HEK293T (cell line): ENCODE measurements at regions not wholly inside any gene's neighbourhood (a gene's known extent, or its start where the extent isn't known, plus 50 kb on each side); places are given as distances from the start of the nearest gene placed in this dataset.

Experiments
- CTCF ChIA-PET: fragments of 350-600 bp; formaldehyde crosslinking; extraction: SDS; loops from one replicate; lab custom pipeline; 2021; ENCODE audit warnings: antibody characterized with exemption, inconsistent platforms; lab: Yijun Ruan, JAX
- POLR2A ChIA-PET: fragments of 350-600 bp; formaldehyde crosslinking; extraction: SDS; loops from one replicate; lab custom pipeline; 2020; ENCODE audit warnings: antibody characterized with exemption, inconsistent platforms; lab: Yijun Ruan, JAX
- DNase-seq: peaks from one replicate; pipeline ENCODE4 v3.0.0; 2012; ENCODE audit warnings: mixed read lengths; ENCODE audit errors: extremely low spot score
- ARNT ChIP-seq: fragments of 450-650 bp; IDR thresholded peaks from 2 replicates; pipeline ENCODE4 v1.6.1; 2017; ENCODE audit warnings: mild to moderate bottlenecking
- BHLHE40 ChIP-seq: fragments of 450-650 bp; IDR thresholded peaks from 2 replicates; pipeline ENCODE4 v1.6.1; 2016; ENCODE audit warnings: mild to moderate bottlenecking, moderate library complexity, borderline replicate concordance
- CTBP1 ChIP-seq: fragments of 450-650 bp; IDR thresholded peaks from 2 replicates; pipeline ENCODE4 v1.6.1; 2016; ENCODE audit warnings: borderline replicate concordance
- ELF4 ChIP-seq: fragments of 450-650 bp; IDR thresholded peaks from 2 replicates; pipeline ENCODE4 v1.6.1; 2017; ENCODE audit warnings: antibody characterized with exemption
- FOXA1 ChIP-seq: fragments of 450-650 bp; IDR thresholded peaks from 2 replicates; pipeline ENCODE4 v1.6.1; 2016; ENCODE audit warnings: mild to moderate bottlenecking
- FOXK2 ChIP-seq: fragments of 450-650 bp; IDR thresholded peaks from 2 replicates; pipeline ENCODE4 v1.6.1; 2016; ENCODE audit warnings: mild to moderate bottlenecking
- FOXM1 ChIP-seq: fragments of 450-650 bp; IDR thresholded peaks from 2 replicates; pipeline ENCODE4 v1.6.1; 2017; ENCODE audit warnings: mild to moderate bottlenecking, borderline replicate concordance
- HDGF ChIP-seq: fragments of 450-650 bp; IDR thresholded peaks from 2 replicates; pipeline ENCODE4 v1.6.1; 2017; ENCODE audit warnings: antibody characterized with exemption, borderline replicate concordance
- L3MBTL2 ChIP-seq: fragments of 450-650 bp; conservative IDR thresholded peaks from 2 replicates; pipeline ENCODE4 v1.6.1; 2016; ENCODE audit warnings: mild to moderate bottlenecking
- LEF1 ChIP-seq: fragments of 450-650 bp; IDR thresholded peaks from 2 replicates; pipeline ENCODE4 v1.6.1; 2017; ENCODE audit warnings: mild to moderate bottlenecking, borderline replicate concordance
- NFRKB ChIP-seq: fragments of 450-650 bp; IDR thresholded peaks from 2 replicates; pipeline ENCODE4 v1.6.1; 2016; ENCODE audit warnings: mild to moderate bottlenecking, moderate library complexity
- SP1 ChIP-seq: fragments of 450-650 bp; IDR thresholded peaks from 2 replicates; pipeline ENCODE4 v1.6.1; 2017
- SUZ12 ChIP-seq: fragments of 450-650 bp; IDR thresholded peaks from 2 replicates; pipeline ENCODE4 v1.6.1; 2016; ENCODE audit warnings: mild to moderate bottlenecking
- TARDBP ChIP-seq: fragments of 450-650 bp; IDR thresholded peaks from 2 replicates; pipeline ENCODE4 v1.6.1; 2016
- ZNF384 ChIP-seq: fragments of 450-650 bp; IDR thresholded peaks from 2 replicates; pipeline ENCODE4 v1.6.1; 2016
- TF ChIP-seq, protein P1 (sequence below): fragments of 450-650 bp; IDR thresholded peaks from 2 replicates; pipeline ENCODE4 v1.6.1; 2016

DNA sequence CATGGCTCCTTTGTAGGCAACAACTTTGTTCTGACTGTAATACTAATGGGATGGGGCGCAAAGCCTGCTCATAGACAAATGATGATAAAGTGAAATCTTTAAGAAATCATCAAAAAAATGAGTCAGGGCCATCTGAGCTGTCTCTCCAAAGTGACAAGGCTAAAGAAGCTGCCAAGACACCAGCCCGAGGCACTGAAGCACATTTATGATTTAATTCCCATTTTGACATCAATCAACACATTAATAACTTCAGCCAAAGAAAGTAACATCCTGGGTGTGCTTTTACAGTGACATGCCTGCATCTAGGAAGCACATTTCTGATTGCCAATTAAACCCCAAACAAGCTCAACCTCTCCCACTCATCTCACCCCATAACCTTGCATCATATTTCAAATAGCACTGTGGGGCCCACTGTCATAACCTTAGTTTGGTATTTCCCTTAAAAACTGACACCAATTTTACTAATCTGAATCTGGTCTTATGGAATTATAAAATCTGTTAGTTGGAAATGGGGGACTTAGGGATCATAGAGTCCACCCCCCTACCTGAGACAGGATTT lies 676.6 kb downstream of the TOX3 start:
- no peak for DNase-seq
- ChIA-PET POLR2A (no interaction called here), CTCF (no interaction called here)
- no peak for TF ChIP-seq L3MBTL2
- no peak for TF ChIP-seq TARDBP
- no peak for TF ChIP-seq LEF1
- TF ChIP-seq, protein P1, sequence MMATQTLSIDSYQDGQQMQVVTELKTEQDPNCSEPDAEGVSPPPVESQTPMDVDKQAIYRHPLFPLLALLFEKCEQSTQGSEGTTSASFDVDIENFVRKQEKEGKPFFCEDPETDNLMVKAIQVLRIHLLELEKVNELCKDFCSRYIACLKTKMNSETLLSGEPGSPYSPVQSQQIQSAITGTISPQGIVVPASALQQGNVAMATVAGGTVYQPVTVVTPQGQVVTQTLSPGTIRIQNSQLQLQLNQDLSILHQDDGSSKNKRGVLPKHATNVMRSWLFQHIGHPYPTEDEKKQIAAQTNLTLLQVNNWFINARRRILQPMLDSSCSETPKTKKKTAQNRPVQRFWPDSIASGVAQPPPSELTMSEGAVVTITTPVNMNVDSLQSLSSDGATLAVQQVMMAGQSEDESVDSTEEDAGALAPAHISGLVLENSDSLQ = no peak
- no peak for TF ChIP-seq SP1
- TF ChIP-seq NFRKB = no peak
- TF ChIP-seq FOXK2 = no peak
- TF ChIP-seq ZNF384 = no peak
- no peak for TF ChIP-seq CTBP1
- no peak for TF ChIP-seq HDGF
- TF ChIP-seq ARNT = no peak
- no peak for TF ChIP-seq ELF4
- no peak for TF ChIP-seq FOXM1
- TF ChIP-seq SUZ12 = no peak
- no peak for TF ChIP-seq FOXA1
- no peak for TF ChIP-seq BHLHE40

DNA sequence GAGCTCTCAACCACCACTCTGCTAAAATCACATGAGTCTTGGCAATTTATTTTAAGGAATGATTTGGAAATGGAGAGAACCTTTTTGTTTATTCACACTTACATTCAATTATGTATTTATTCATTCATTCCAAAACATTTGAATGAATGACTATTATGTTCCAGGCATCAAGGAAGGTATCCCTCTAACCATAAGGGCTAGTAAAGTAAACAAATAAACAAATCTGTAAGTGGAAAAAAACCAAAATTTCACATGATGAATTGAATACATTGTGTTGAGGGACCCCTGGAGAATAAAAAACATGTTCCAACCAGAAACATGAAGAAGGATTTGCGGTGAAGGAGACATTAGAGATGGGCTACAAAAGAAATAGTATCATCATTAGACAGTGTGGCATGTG lies 677.8 kb downstream of the TOX3 start:
- POLR2A ChIA-PET = no interaction called here
- CTCF ChIA-PET = interaction anchor here (0.6 kb wide), 1 partner anchor 87 kb away, joined by 4 read pairs; no protein-coding TSS in a partner anchor
- TF ChIP-seq NFRKB = no peak
- DNase-seq = no peak

- no peak for TF ChIP-seq HDGF
- TF ChIP-seq BHLHE40 = no peak
- no peak for TF ChIP-seq ARNT
- TF ChIP-seq L3MBTL2 = no peak
- TF ChIP-seq, protein P1 = no peak
- TF ChIP-seq ZNF384 = no peak
- no peak for TF ChIP-seq SP1
- no peak for TF ChIP-seq ELF4
- no peak for TF ChIP-seq FOXM1
- TF ChIP-seq FOXK2 = no peak
- no peak for TF ChIP-seq SUZ12
- no peak for TF ChIP-seq TARDBP
- no peak for TF ChIP-seq LEF1
- no peak for TF ChIP-seq NFRKB
- no peak for TF ChIP-seq FOXA1
- no peak for TF ChIP-seq CTBP1
- DNase-seq = no peak
- ChIA-PET POLR2A (no interaction called here), CTCF (no interaction called here)
Observed at GRCh38 chr16:51868631-51869030, 678.3 kb downstream of the TOX3 start.

GRCh38 chr16:51867386-51868065 lies 679.4 kb downstream of the TOX3 start:
- TF ChIP-seq LEF1 (no peak), SUZ12 (no peak), NFRKB (no peak), ELF4 (no peak), BHLHE40 (no peak), SP1 (no peak), FOXK2 (no peak), FOXA1 (no peak), FOXM1 (no peak), HDGF (no peak), L3MBTL2 (no peak), ARNT (no peak), CTBP1 (no peak), TARDBP (no peak), ZNF384 (no peak)
- TF ChIP-seq, protein P1 = no peak
- no peak for DNase-seq
- POLR2A ChIA-PET = no interaction called here
- CTCF ChIA-PET = no interaction called here

- no peak for TF ChIP-seq FOXM1
- TF ChIP-seq HDGF = no peak
- CTCF ChIA-PET = no interaction called here
- no peak for DNase-seq
- POLR2A ChIA-PET = no interaction called here
Observed at GRCh38 chr16:51864575-51864974, 682.4 kb downstream of the TOX3 start.

DNA sequence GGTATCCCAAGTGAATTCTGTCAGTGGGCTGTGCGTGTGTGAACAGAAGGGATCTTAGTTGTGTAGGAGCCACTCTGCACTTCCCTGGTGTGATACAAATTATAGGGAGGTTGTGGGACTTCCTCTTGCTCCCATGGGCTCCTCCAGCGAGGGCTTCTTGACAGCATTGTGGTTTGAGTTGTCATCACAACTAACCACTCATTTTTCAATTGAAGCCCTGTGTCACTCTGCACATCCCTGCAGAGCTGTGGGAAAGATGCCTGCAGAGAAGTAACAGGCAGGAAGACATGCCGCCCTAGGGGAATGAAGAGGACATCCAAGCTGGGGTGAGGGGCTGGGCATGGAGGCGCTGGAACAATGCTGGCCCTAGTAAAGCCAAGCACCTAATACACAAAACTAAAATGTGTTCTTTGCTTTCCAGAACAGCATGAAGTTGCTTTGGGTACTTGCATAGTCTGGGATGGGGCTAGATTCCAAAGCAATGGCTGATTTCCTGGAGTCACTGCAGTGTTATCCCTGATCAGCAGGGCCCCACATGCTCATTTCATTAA lies 692.5 kb downstream of the TOX3 start:
- no peak for DNase-seq
- CTCF ChIA-PET = no interaction called here
- POLR2A ChIA-PET = no interaction called here
- TF ChIP-seq ELF4 = no peak
- no peak for TF ChIP-seq FOXK2
- no peak for TF ChIP-seq ARNT
- TF ChIP-seq LEF1 = no peak
- no peak for TF ChIP-seq TARDBP
